NOMO-1 treated with dmso at 0.1 percent for 144 hours (cell line): ENCODE measurements at regions not wholly inside any gene's neighbourhood (a gene's known extent, or its start where the extent isn't known, plus 50 kb on each side); places are given as distances from the start of the nearest gene placed in this dataset.
"Not testable (repeated sequence)": the region's sequence is repeated elsewhere in the genome, so short reads cannot be mapped to it uniquely, and the experiment has no call there.

ENCODE experiments used
- DNase-seq: peaks from one replicate; lab custom pipeline; 2025; ENCODE audit not compliant: unreplicated experiment; lab: John Stamatoyannopoulos, UW

DNA sequence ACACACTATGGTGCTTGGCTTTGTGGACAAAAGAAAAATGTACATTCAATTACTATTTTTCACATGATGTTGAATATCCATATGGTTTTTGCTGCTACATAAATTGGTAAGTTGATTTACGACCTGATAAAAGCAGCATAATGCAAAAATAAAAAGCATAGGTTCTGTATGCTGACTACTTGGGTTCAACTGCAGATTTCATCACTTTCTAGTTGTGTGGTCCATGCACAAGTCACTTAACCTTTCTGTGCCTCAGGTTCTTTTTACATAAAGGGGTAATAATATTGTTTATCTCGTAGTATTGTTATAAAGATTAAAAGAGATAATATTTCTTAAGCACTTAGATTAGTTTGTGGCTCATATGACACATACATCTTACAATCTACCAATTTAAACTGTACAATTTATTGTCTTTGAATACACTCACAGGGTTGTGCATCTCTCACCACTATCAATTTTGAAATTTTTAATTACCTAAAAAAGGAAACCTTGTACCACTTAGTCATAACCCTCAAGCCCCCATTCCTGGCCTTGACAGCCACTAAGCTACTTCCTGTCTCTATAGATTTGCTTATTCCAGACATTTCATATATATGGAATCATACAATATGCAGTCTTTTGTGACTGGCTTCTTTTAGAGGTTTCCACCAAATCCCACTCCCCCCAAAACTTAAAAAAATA is 1443.9 kb downstream of the SUCLG1 start:
- no peak for DNase-seq

GRCh38 chr2:83014462-83014861 is 1444.6 kb downstream of the SUCLG1 start:
- no peak for DNase-seq

DNA sequence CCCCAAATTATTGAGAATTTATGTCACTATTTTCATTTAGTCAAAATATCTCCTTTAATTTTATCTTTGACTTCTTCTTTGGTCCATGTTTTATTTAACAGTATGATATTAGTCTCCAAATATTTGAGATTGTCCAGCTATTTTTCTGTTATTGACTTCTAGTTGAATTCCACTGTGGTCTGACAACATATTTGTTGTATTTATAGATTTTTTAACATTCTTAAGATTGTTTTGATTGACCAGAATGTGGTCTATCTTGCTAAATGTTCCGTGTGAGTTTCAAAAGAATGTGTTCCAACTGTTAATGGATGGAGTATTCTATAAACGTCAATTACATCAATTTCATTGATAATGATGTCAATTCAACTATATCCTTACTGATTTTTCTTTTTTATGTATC is 1452.1 kb downstream of the SUCLG1 start:
- DNase-seq, result no peak

DNA sequence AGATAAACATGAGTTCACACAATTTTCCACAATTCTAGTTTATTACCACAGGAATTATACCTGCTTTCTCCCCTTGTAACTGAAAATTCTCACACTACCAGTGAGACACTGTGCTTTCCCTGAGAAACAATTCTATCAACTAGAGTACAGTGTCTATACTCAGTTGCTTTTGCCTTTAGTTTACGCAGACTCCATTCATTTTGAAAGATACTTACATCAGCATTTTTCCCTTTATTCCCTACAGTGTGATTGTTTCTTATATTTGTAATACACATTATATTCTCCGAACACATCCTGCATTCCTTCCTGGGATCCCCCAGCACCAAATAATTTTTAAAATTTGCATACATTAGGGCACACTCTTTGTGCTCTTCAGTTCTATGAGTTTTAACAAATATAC is 1455.5 kb downstream of the SUCLG1 start:
- DNase-seq, result no peak

DNA sequence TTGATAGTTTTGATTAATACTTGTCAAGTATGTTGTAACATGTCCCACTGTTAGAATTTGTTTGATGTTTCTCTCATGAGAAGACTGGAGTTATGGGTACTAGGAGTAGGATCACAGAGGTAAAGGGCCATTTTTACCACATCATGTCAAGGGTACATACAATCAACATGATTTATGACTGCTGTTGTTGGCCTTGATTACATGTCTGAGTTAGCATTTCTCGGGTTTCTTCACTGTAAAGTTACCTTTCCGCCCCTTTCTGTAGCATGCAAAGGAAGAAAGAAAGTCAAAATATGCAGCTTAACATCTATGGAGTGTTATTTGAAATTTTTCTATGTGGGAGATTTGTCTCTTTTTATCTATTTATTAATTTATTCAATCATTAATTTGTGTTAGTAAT is 1456.4 kb downstream of the SUCLG1 start:
- no peak for DNase-seq

- peak; percentile 8 for DNase-seq
These were observed 1460.3 kb downstream of the SUCLG1 start for GRCh38 chr2:82998781-82999180.

DNA sequence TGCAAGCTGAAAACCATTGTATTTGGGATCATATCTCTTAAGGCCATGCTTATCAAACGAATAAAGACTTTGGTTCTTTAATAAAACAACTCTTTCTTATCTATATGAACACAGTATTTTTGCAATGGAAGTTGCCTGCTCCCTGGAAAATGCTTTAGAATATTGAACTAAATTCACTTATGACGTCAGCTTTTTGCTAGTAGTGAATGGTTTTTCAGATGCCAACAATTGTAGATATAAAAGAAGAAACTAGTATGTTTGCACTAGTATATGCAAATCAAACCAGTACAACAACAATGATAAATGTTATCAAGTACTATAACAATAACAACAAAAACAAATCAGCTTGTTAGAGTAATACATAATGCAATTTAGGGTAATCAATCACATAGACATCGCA is 1462.9 kb downstream of the SUCLG1 start:
- no peak for DNase-seq

DNA sequence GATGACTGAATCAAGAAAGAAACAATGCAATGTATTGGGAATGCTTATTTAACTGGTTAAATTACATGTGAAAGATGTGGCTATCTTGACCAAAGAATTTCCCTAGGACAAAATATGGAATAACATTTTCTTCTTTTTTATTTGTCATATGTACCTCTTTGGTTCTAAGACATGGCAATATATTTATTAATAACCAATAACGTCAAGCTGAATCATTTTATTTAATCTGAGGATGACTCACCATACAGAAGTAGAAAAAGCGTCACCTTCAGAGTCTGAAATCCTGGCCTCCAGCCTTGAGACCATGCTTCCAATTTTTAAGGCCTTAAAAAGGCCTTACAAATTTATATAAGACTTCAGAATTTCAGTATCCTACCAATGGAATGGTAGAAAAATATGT is 1464.9 kb downstream of the SUCLG1 start:
- DNase-seq, result no peak

GRCh38 chr2:82993609-82994008 is 1465.5 kb downstream of the SUCLG1 start:
- no peak for DNase-seq

- DNase-seq, result no peak
These were observed 1466.1 kb downstream of the SUCLG1 start for GRCh38 chr2:82992968-82993367.

- DNase-seq, result not testable (repeated sequence)
These were observed 1471.4 kb downstream of the SUCLG1 start for GRCh38 chr2:82987706-82988105.

GRCh38 chr2:82986899-82987298 is 1472.2 kb downstream of the SUCLG1 start:
- DNase-seq, result no peak

DNA sequence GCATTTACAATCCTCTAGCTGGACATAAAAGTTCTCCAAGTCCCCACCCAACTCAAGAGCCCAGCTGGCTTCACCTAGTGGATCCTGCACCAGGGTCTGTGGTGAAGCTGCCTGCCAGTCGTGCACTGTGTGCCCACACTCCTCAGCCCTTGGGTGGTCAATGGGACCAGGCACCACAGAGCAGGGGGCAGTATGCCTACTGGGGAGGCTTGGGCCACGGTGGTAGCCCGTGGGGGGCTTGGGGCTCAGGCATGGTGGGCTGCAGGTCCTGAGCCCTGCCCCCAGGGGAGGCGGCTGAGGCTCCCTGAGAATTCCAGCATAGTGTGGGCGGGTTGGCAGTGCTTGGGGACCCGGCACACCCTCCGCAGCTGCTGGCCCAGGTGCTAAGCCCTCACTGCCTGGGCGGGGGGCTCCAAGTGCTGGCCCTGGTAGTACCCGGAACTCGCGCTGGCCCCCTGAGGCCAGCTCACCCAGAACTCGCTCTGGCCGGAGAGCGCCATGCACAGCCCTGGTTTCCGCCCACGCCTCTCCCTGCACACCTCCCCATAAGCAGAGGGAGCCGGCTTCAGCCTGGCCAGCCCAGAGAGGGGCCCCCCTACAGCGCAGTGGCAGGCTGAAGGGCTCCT is 1473.4 kb downstream of the SUCLG1 start:
- no peak for DNase-seq

DNA sequence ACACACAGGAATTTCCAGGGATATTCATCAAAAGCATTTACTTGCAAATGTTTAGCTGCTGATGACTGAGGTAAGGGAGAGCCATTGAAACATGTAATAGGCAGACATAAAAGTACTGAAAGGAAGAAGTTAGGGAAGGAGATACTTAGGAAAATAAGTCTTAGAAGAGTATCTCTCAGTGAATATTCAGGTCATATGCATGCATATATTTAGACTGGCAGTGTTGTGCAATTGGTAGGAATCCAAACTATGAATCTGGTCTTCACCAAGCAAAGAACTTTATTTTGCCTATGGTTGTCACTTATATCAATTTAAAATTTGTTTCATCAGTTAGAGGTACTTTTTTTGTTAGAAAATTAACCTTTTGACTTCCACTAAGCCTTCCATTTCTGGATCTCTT is 1490.7 kb downstream of the SUCLG1 start:
- DNase-seq, result no peak

- no peak for DNase-seq
These were observed 1494.7 kb downstream of the SUCLG1 start for GRCh38 chr2:82964341-82964740.

GRCh38 chr2:82959727-82960126 is 1499.4 kb downstream of the SUCLG1 start:
- no peak for DNase-seq

GRCh38 chr2:82954868-82955267 is 1504.2 kb downstream of the SUCLG1 start:
- no peak for DNase-seq

- no peak for DNase-seq
These were observed 1519.9 kb downstream of the SUCLG1 start for GRCh38 chr2:82939211-82939610.

DNA sequence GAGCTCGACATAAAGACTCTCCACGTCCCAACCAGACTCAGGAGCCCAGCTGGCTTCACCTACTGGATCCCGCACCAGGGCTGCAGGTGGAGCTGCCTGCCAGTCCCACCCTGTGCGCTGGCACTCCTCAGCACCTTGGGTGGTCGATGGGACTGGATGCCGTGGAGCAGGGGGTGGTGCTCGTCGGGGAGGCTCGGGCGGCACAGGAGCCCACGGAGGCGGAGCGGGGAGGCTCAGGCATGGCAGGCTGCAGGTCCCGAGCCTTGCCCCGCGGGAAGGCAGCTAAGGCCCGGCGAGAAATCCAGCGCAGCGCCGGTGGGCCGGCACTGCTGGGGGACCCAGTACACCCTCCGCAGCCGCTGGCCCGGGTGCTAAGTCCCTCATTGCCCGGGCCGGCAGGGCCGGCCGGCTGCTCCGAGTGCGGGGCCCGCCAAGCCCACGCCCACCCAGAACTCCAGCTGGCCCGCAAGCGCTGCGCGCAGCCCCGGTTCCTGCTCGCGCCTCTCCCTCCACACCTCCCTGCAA is 1520.7 kb downstream of the SUCLG1 start:
- not testable (repeated sequence) for DNase-seq

DNA sequence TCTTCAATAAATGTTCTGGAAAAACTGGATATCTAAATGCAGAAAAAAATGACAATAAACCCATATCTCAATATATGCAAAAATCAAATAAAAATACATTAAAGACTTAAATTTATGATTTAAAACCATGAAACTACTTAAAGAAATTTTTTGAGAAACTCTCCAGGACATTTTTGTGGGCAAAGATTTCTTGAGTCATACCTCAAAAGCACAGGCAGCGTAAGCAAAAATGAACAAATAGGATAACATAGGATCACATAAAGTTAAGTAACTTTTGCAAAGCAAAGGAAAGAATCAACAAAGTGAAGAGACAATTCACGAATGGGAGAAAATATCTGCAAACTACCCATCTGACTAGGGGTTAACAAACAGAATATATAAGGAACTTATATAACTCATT is 1545.5 kb downstream of the SUCLG1 start:
- DNase-seq, result no peak

DNA sequence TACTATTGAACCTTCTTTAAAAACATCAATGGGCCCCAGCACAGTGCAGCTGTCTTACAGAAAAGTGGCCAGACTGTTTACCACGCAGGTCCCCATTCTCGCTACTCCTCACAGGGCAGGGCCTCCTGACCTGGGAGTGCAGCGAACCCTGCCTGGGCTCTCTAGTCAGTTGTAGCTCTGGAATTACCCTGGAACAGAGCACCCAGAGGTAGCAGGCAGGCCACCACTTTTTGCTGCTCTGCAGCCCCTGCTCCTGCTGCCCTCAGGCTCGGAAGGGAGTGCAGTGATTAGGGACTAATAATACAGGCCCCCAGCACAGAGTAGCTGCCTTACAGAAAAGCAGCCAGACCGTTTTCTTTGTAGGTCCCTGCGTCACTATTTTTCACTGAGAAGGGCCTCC is 1563.0 kb downstream of the SUCLG1 start:
- DNase-seq, result no peak

DNA sequence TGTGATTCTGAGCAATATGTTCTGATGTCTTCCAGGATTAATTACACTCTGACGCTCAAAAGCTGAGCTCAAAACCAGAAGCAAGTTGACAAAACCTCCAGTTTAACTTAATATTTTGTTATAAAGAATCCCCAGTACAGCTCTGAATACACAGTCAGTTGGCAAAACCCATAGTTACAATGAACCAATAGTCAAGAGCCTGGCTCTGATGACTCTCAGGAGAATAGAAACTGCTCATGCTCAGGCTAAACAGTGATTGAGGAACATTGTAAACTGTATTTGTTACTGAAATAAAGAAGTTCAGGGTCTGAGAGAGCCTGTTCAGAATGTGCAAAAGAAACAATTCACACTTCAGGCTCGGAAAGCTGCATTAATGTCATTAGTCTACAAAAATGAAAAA is 1565.9 kb downstream of the SUCLG1 start:
- DNase-seq, result no peak

DNA sequence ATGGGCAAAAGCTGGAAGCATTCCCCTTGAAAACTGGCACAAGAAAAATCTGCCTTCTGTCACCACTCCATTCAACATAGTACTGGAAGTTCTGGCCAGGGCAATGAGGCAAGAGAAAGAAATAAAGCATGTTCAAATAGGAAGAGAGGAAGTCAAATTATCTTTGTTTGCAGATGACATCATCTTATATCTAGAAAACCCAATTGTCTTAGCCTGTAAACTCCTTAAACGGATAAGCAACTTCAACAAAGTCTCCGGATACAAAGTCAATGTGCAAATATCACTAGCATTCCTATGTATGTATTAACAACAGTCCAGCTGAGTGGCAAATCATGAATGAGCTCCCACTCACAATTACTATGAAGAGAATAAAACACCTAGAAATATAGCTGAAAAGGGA is 1579.3 kb downstream of the SUCLG1 start:
- DNase-seq, result no peak
